ENCODE measurements at regions not wholly inside any gene's neighbourhood (a gene's known extent, or its start where the extent isn't known, plus 50 kb on each side); places are given as distances from the start of the nearest gene placed in this dataset.

GRCh38 chr5:2992806-2993205 lies 241.3 kb upstream of the IRX2 start:
- DNase-seq (ENCODE audit: low read depth) = no peak

GRCh38 chr5:2991884-2992283 lies 240.4 kb upstream of the IRX2 start:
- no peak for DNase-seq (ENCODE audit: low read depth)

GRCh38 chr5:2989517-2989916 lies 238.0 kb upstream of the IRX2 start:
- no peak for DNase-seq (ENCODE audit: low read depth)

- no peak for DNase-seq (ENCODE audit: low read depth)
Observed at GRCh38 chr5:2986301-2986700, 234.8 kb upstream of the IRX2 start.

- no peak for DNase-seq (ENCODE audit: low read depth)
Observed at GRCh38 chr5:2985718-2986117, 234.2 kb upstream of the IRX2 start.

GRCh38 chr5:2983583-2984300 lies 232.3 kb upstream of the IRX2 start:
- DNase-seq (ENCODE audit: low read depth) = no peak

- no peak for DNase-seq (ENCODE audit: low read depth)
Observed at GRCh38 chr5:2981652-2982051, 230.2 kb upstream of the IRX2 start.

- no peak for DNase-seq (ENCODE audit: low read depth)
Observed at GRCh38 chr5:2981035-2981434, 229.6 kb upstream of the IRX2 start.

GRCh38 chr5:2960294-2960693 lies 208.8 kb upstream of the IRX2 start:
- no peak for DNase-seq (ENCODE audit: low read depth)

GRCh38 chr5:2958976-2959375 lies 207.5 kb upstream of the IRX2 start:
- no peak for DNase-seq (ENCODE audit: low read depth)

GRCh38 chr5:2948875-2949274 lies 197.4 kb upstream of the IRX2 start:
- DNase-seq (ENCODE audit: low read depth) = no peak

GRCh38 chr5:2946315-2946714 lies 194.8 kb upstream of the IRX2 start:
- no peak for DNase-seq (ENCODE audit: low read depth)

GRCh38 chr5:2936413-2936812 lies 184.9 kb upstream of the IRX2 start:
- DNase-seq (ENCODE audit: low read depth) = no peak

GRCh38 chr5:2929779-2930178 lies 178.3 kb upstream of the IRX2 start:
- DNase-seq (ENCODE audit: low read depth) = no peak

- DNase-seq (ENCODE audit: low read depth) = no peak
Observed at GRCh38 chr5:2921651-2922050, 170.2 kb upstream of the IRX2 start.

GRCh38 chr5:2921176-2921575 lies 169.7 kb upstream of the IRX2 start:
- no peak for DNase-seq (ENCODE audit: low read depth)

GRCh38 chr5:2920312-2920711 lies 168.8 kb upstream of the IRX2 start:
- DNase-seq (ENCODE audit: low read depth) = no peak

GRCh38 chr5:2919310-2920018 lies 168.0 kb upstream of the IRX2 start:
- no peak for DNase-seq (ENCODE audit: low read depth)

- DNase-seq (ENCODE audit: low read depth) = no peak
Observed at GRCh38 chr5:2917524-2917923, 166.0 kb upstream of the IRX2 start.

GRCh38 chr5:2917093-2917492 lies 165.6 kb upstream of the IRX2 start:
- DNase-seq (ENCODE audit: low read depth) = no peak

GRCh38 chr5:2916076-2916682 lies 164.7 kb upstream of the IRX2 start:
- DNase-seq (ENCODE audit: low read depth) = no peak

- no peak for DNase-seq (ENCODE audit: low read depth)
Observed at GRCh38 chr5:2914981-2915484, 163.6 kb upstream of the IRX2 start.

GRCh38 chr5:2914022-2914661 lies 162.7 kb upstream of the IRX2 start:
- no peak for DNase-seq (ENCODE audit: low read depth)

Data from renal cortical epithelial cell (primary cell).